Fibroblast of lung (primary cell): ENCODE measurements at regions not wholly inside any gene's neighbourhood (a gene's known extent, or its start where the extent isn't known, plus 50 kb on each side); places are given as distances from the start of the nearest gene placed in this dataset.

Experiments
- CTCF ChIP-seq, 2 donors: IDR thresholded peaks in 1 of 2; conservative IDR thresholded peaks in 1 of 2; 1 replicate in 1 of 2; 2 replicates in 1 of 2; pipeline ENCODE4 v1.5.1; 2011 to 2012; ENCODE audit warnings: low read length in 2 of 2, control low read depth in 1 of 2, inconsistent platforms in 1 of 2, low read depth in 1 of 2, mild to moderate bottlenecking in 1 of 2
- EZH2 ChIP-seq: IDR thresholded peaks from 2 replicates; pipeline ENCODE4 v1.5.1; 2012; ENCODE audit warnings: low read length, control low read depth, mild to moderate bottlenecking; ENCODE audit errors: missing control alignments

- TF ChIP-seq EZH2 (no peak), CTCF (conservative IDR thresholded peaks at IDR 0.05 in 1 of 2, IDR thresholded peaks at IDR 0.05 in 1 of 2; ENCODE audit: low read depth in 1 of 2, low read length in 2 of 2) (no peak)
These were observed 89.9 kb upstream of the LSM8 start for GRCh38 chr7:118094044-118094443.
